ENCODE measurements at regions not wholly inside any gene's neighbourhood (a gene's known extent, or its start where the extent isn't known, plus 50 kb on each side); places are given as distances from the start of the nearest gene placed in this dataset.
"Not testable (repeated sequence)": the region's sequence is repeated elsewhere in the genome, so short reads cannot be mapped to it uniquely, and the experiment has no call there.

DNA sequence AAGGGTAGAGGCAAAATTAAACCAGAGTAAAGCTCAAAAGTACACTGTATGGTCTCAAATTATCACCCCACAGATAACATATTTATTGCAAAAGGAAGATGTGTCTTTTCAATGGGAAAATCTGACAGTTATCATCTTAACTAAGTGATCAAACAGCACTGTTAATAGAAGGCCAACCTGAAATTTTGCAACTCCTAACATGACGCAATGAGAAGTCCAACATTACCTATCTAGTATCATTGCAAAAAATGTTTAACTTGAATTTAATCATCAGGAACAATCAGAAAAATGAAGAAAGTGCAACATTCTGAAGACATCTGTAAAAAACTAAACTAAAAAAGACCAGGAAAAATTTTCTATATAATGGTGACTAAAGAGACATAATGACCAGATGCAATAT, 156.7 kb upstream of the POGK start:
- Histone ChIP-seq H3K36me3 (ENCODE audit: insufficient read depth, low read length) (no peaks in the 10 kb centered on the region), H3K9ac (ENCODE audit: low read depth, low read length) (no peak overlapping the region), H3K4me1 (ENCODE audit: insufficient read depth, low read length) (no peaks in the 10 kb centered on the region), H3K9me3 (ENCODE audit: control insufficient read depth, insufficient read depth, low read length) (no peaks in the 10 kb centered on the region)

DNA sequence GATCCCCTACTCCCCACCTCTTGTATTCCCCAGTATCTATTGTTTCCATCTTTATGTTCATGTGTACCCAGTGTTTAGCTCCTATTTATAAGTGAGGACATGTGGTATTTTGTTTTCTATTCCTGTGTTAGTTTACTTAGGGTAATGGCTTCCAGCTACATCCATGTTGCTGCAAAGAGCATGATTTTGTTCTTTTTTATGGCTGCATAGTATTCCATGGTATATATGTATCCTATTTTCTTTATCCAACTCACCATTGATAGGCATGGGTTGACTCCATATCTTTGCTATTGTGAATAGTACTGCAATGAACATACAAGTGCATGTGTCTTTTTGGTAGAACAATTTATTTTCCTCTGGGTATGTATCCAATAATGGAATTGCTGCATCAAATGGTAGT, 154.6 kb upstream of the POGK start:
- H3K9ac ChIP-seq (ENCODE audit: low read depth, low read length); H3K36me3 ChIP-seq (ENCODE audit: insufficient read depth, low read length); H3K4me1 ChIP-seq (ENCODE audit: insufficient read depth, low read length): not testable (repeated sequence)

DNA sequence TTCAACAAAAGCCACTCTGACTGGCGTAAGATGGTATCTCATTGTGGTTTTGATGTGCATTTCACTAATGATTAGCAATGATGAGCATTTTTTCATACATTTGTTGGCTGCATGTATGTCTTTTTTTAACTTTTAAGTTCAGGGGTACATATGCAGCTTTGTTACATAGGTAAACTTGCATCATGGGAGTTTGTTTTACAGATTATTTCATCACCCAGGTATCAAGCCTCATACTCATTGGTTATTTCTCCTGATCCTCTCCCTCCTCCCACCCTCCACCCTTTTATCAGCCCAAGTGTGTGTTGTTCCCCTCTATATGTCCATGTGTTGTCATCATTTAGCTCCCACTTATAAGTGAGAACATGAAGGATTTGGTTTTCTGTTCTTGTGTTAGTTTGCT, 154.1 kb upstream of the POGK start:
- H3K4me1 ChIP-seq (ENCODE audit: insufficient read depth, low read length): no peaks in the 10 kb centered on the region
- H3K36me3 ChIP-seq (ENCODE audit: insufficient read depth, low read length): no peaks in the 10 kb centered on the region
- H3K9ac ChIP-seq (ENCODE audit: low read depth, low read length): no peak overlapping the region
- H3K9me3 ChIP-seq (ENCODE audit: control insufficient read depth, insufficient read depth, low read length): no peaks in the 10 kb centered on the region

More for the DNA sequence above, 154.6 kb upstream of the POGK start:
- H3K9me3 ChIP-seq (ENCODE audit: control insufficient read depth, insufficient read depth, low read length): not testable (repeated sequence)

DNA sequence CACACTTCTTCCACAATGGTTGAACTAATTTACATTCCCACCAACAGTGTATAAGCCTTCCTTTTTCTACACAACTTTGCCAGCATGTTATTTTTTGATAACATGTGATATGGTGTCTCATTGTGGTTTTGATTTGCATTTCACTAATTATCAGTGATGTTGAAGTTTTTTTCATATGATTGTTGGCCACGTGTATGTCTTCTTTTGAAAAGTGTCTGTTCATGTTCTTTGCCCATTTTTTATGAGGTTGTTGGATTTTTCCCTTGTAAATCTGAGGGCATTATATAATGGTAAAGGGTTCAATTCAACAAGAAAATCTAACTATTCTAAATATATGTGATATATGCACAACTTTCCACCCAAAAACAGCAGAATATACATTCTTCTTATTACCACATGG, 153.4 kb upstream of the POGK start:
- not testable (repeated sequence) for H3K36me3 ChIP-seq (ENCODE audit: insufficient read depth, low read length); H3K9me3 ChIP-seq (ENCODE audit: control insufficient read depth, insufficient read depth, low read length); H3K9ac ChIP-seq (ENCODE audit: low read depth, low read length); H3K4me1 ChIP-seq (ENCODE audit: insufficient read depth, low read length)

DNA sequence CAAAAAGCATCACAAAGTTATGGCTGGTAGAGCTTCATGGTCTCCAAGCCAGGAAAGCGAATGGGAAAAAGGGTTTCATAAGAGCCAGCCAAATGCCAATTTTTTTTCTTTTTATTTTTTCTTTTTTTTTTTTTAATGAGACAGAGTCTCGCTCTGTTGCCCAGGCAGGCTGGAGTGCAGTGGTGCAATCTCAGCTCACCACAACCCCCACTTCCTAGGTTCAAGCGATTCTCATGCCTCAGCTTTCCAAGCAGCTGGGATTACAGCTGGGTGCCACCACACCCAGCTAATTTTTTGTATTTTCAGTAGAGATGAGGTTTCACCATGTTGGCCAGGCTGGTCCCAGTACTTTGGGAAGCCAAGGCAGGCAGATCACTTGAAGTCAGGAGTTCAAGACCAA, 148.7 kb upstream of the POGK start:
- H3K4me1 ChIP-seq (ENCODE audit: insufficient read depth, low read length); H3K9ac ChIP-seq (ENCODE audit: low read depth, low read length); H3K36me3 ChIP-seq (ENCODE audit: insufficient read depth, low read length); H3K9me3 ChIP-seq (ENCODE audit: control insufficient read depth, insufficient read depth, low read length): not testable (repeated sequence)

DNA sequence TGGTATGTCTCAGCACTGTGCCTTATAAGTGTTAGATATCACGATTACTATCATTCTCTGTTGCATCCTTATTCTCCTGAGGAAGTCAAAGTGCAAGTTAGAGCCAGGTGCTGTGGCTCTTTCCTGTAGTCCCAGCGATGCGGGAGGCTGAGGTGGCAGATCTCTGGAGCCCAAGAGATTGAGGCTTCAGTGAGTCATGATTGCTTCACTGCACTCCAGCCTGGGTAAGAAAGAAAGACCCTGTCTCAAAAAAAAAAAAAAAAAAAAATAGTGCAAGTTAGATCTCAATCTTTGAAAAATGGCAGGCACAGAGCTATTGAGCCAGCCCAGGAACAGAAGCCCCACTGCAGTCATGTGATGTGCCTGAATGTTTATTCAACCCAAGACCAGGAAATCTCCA, 147.8 kb upstream of the POGK start:
- Histone ChIP-seq H3K9me3 (ENCODE audit: control insufficient read depth, insufficient read depth, low read length) (no peaks in the 10 kb centered on the region), H3K36me3 (ENCODE audit: insufficient read depth, low read length) (no peaks in the 10 kb centered on the region), H3K9ac (ENCODE audit: low read depth, low read length) (no peak overlapping the region), H3K4me1 (ENCODE audit: insufficient read depth, low read length) (no peaks in the 10 kb centered on the region)

DNA sequence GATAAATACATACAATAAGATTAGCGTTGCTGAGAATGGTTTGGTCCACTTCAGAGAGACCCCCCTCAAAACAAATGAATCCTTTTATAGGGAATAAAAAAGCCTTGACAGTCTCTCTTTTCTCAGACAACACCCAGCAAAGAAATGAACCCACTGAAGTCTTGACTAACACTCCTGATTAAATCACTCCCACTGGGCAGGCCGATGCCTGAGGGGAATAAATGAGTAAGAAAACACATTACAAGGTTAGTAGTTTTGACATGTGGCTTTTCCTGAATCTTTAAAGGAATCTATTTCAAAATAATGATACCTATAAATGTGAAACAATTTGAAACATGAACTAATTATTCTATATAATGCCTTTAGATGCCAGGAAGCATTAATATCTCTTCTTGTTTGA, 146.9 kb upstream of the POGK start:
- no peaks in the 10 kb centered on the region for H3K9me3 ChIP-seq (ENCODE audit: control insufficient read depth, insufficient read depth, low read length)
- H3K4me1 ChIP-seq (ENCODE audit: insufficient read depth, low read length): no peaks in the 10 kb centered on the region
- no peaks in the 10 kb centered on the region for H3K36me3 ChIP-seq (ENCODE audit: insufficient read depth, low read length)
- no peak overlapping the region for H3K9ac ChIP-seq (ENCODE audit: low read depth, low read length)

DNA sequence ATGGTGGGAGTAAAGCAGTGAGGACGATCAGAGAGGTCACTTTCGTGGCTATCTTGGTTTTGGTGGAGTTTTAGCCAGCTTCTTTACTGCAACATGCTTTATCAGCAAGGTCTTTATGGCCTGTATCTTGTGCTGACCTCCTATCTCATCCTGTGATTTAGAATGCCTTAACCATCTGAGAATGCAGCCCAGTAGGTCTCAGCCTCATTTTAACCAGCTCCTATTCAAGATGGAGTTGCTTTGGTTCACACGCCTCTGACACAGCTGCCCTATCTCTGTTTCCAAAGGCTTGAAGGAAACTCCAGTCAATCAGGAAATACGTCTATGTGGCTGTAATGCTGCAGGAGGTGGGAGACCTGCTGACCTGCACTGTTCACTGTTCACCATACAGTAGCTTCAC, 146.1 kb upstream of the POGK start:
- Histone ChIP-seq H3K4me1 (ENCODE audit: insufficient read depth, low read length) (no peaks in the 10 kb centered on the region), H3K9ac (ENCODE audit: low read depth, low read length) (no peak overlapping the region)

DNA sequence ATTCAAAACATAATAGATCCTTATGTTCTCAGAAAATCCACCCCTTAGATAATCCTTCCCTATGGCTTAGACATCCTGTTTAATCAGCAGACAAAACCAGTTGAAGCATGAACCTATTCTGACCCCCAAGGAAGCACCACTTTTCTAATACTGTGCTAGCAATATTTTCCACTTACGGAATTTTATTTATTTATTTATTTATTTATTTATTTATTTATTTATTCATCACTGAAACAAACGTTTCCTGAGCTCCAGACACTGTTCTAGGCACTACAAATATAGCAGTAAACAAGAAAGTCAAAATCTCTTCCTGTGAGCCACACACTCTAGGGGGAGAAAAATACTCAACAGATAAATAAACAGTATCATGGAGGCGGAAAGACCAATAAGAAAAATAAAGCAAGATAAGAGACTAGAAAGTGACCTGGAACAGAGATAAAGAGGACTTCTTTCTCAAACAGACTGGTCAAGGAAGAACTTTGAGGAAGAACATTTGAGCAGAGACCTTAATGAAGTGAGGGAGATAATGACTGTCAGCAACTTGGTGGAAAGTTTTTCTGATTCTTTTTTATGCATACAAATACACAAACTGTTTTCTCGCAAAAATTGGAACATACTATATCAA, 145.5 kb upstream of the POGK start:
- Histone ChIP-seq H3K4me1 (ENCODE audit: insufficient read depth, low read length) (no peaks in the 10 kb centered on the region), H3K9me3 (ENCODE audit: control insufficient read depth, insufficient read depth, low read length) (no peaks in the 10 kb centered on the region), H3K9ac (ENCODE audit: low read depth, low read length) (no peak overlapping the region), H3K36me3 (ENCODE audit: insufficient read depth, low read length) (no peaks in the 10 kb centered on the region)

More for the DNA sequence above, 146.1 kb upstream of the POGK start:
- Histone ChIP-seq H3K36me3 (ENCODE audit: insufficient read depth, low read length) (no peaks in the 10 kb centered on the region), H3K9me3 (ENCODE audit: control insufficient read depth, insufficient read depth, low read length) (no peaks in the 10 kb centered on the region)

DNA sequence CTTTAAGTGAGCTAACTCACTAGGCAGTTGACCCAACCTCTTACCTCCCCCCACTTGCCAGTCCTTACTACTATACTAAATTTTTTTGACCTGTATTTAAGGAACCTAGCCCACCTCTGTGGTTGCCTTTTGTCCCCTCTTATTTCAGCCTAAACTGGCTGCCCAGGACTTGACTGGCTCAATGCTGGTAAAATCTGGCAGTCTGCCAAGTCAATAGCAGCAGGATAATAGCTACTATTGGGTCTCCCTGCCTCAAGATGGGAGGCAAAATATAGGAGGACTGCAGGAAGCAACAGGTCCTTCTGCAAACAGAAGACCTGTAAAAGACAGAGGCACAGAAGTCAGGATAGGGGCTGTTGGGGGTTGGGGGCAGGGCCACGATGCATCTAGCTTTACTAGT, 144.2 kb upstream of the POGK start:
- Histone ChIP-seq H3K36me3 (ENCODE audit: insufficient read depth, low read length) (no peaks in the 10 kb centered on the region), H3K9me3 (ENCODE audit: control insufficient read depth, insufficient read depth, low read length) (no peaks in the 10 kb centered on the region), H3K9ac (ENCODE audit: low read depth, low read length) (no peak overlapping the region), H3K4me1 (ENCODE audit: insufficient read depth, low read length) (no peaks in the 10 kb centered on the region)

DNA sequence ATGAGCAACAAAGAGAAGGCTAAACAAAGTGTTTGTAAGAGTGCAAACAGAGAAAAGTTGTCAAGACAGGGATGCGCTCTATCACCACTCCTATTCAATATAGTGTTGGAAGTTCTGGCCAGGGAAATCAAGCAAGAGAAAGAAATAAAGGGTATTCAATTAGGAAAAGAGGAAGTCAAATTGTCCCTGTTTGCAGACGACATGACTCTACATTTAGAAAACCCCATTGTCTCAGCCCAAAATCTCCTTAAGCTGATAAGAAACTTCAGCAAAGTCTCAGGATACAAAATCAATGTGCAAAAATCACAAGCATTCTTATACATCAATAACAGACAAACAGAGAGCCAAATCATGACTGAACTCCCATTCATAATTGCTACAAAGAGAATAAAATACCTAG, 143.4 kb upstream of the POGK start:
- H3K4me1 ChIP-seq (ENCODE audit: insufficient read depth, low read length); H3K9ac ChIP-seq (ENCODE audit: low read depth, low read length); H3K36me3 ChIP-seq (ENCODE audit: insufficient read depth, low read length); H3K9me3 ChIP-seq (ENCODE audit: control insufficient read depth, insufficient read depth, low read length): not testable (repeated sequence)

DNA sequence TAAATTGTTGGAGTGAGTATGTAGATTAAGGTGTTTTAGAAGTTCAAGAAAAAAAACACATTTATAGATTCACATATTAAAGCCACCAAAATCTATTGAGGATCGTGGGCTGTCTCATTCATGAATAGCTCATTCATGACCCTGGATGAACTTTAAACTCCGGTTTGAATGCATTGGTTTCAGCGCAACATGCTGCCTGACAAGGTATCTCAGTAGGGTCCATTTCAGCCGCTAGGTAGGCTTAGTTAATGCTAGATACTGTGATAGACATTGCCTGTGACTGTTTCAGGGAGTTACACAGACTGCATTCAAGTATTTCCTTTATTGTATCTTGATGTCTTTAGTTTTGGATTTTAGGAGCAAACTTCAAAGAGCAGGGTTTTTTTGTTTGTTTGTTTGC, 140.5 kb upstream of the POGK start:
- Histone ChIP-seq H3K4me1 (ENCODE audit: insufficient read depth, low read length) (no peaks in the 10 kb centered on the region), H3K36me3 (ENCODE audit: insufficient read depth, low read length) (no peaks in the 10 kb centered on the region), H3K9ac (ENCODE audit: low read depth, low read length) (no peak overlapping the region), H3K9me3 (ENCODE audit: control insufficient read depth, insufficient read depth, low read length) (no peaks in the 10 kb centered on the region)

DNA sequence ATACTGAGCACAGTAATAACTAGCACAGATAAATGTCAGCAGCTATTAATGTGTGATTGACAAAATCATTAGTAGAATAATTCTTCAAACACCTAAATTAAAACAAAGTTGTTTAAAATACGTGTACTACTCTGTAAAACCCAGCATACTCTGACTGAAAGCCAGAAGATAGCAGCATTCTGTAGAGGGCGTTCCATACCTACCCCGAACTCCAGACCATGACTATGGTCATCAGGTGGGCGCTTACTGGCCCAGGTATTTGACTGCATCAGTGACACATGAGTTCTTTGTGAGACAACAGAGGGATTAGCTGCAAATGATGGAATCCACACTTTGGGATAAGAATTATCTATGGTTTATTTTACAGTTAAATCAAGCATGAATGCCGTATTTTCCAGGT, 139.7 kb upstream of the POGK start:
- no peaks in the 10 kb centered on the region for H3K36me3 ChIP-seq (ENCODE audit: insufficient read depth, low read length)
- no peaks in the 10 kb centered on the region for H3K4me1 ChIP-seq (ENCODE audit: insufficient read depth, low read length)
- H3K9ac ChIP-seq (ENCODE audit: low read depth, low read length): no peak overlapping the region

DNA sequence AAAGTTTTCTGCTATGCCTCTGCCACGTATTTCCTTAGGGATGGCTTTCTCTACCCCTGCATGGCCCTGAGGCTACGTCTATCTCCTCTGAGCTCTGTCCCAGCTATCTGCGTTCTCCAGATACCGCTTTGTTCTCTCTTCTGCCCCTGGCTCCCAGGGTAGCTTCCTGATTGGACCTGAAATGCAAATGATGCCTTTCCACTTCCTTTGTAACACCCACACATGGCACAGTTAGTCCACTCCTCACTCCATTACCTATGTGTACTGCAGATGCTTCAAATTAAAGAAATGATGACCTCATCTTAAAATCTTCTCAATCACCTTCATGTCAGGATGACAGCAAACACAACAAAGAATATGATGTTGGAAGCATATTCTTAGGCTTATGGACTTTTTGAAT, 138.6 kb upstream of the POGK start:
- Histone ChIP-seq H3K9ac (ENCODE audit: low read depth, low read length) (no peak overlapping the region), H3K9me3 (ENCODE audit: control insufficient read depth, insufficient read depth, low read length) (no peaks in the 10 kb centered on the region), H3K4me1 (ENCODE audit: insufficient read depth, low read length) (no peaks in the 10 kb centered on the region)

More for the DNA sequence above, 139.7 kb upstream of the POGK start:
- H3K9me3 ChIP-seq (ENCODE audit: control insufficient read depth, insufficient read depth, low read length): no peaks in the 10 kb centered on the region

DNA sequence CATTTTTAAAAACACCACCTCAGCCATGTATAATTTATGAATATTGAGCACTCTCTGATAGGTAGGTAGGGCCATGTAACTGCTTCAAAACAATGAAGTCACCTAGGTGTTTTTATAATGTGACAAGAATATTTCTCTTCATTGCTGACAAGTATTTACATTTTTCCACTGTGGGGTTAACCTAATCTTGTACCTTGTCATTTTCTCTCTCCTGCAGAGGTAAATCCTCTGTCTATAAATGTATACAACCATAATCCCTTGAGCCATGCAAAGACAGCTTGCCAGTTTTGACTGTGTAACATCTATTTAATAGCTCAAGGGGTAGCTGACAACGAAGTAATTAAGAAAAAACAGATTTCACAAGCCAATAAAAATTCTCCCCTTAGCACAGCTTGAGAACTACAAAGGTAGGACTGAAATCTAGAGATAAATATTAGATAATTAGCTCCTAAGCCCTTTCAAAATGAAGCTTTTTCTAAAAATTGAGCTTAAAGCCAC, 137.6 kb upstream of the POGK start:
- H3K36me3 ChIP-seq (ENCODE audit: insufficient read depth, low read length): no peaks in the 10 kb centered on the region
- H3K4me1 ChIP-seq (ENCODE audit: insufficient read depth, low read length): no peaks in the 10 kb centered on the region
- no peaks in the 10 kb centered on the region for H3K9me3 ChIP-seq (ENCODE audit: control insufficient read depth, insufficient read depth, low read length)
- H3K9ac ChIP-seq (ENCODE audit: low read depth, low read length): no peak overlapping the region

More for the DNA sequence above, 138.6 kb upstream of the POGK start:
- H3K36me3 ChIP-seq (ENCODE audit: insufficient read depth, low read length): no peaks in the 10 kb centered on the region

DNA sequence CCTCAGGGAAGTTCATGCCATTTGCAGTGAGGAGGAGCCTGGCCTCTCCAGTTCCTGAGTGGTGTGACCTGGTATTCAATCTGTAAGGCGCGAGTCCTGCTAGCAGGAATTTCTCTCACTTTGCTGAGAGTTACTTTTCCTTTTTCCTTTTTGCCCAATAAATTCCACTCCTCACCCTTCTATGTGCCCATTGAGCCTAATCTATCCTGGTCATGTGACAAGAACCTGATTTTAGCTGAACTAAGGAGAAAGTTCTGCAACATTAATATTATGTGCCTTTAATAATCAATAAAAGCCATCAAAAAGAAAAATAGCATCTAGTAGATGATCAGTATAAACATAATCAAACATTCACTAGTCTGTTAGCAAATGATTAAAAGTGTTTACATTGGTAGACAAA, 136.1 kb upstream of the POGK start:
- H3K9ac ChIP-seq (ENCODE audit: low read depth, low read length): no peak overlapping the region
- no peaks in the 10 kb centered on the region for H3K9me3 ChIP-seq (ENCODE audit: control insufficient read depth, insufficient read depth, low read length)
- no peaks in the 10 kb centered on the region for H3K4me1 ChIP-seq (ENCODE audit: insufficient read depth, low read length)
- H3K36me3 ChIP-seq (ENCODE audit: insufficient read depth, low read length): no peaks in the 10 kb centered on the region
